CD14-positive monocyte (primary cell): ENCODE measurements at regions not wholly inside any gene's neighbourhood (a gene's known extent, or its start where the extent isn't known, plus 50 kb on each side); places are given as distances from the start of the nearest gene placed in this dataset.

Experiments
- DNase-seq, 3 donors: peaks; one replicate each; pipeline ENCODE4 v3.0.0-alpha.2; 2011 to 2022
- H2AFZ ChIP-seq: 2 replicates; pipeline ENCODE4 v1.6.0; 2012; ENCODE audit warnings: mild to moderate bottlenecking, low read depth, low read length, inconsistent platforms; ENCODE audit not compliant: insufficient read depth, poor library complexity, severe bottlenecking
- H3K27ac ChIP-seq, 2 donors: 1 replicate in 1 of 2; 2 replicates in 1 of 2; pipeline ENCODE4 v1.5.1; 2012 to 2013; ENCODE audit warnings: low read length in 2 of 2, control low read depth in 1 of 2, inconsistent platforms in 1 of 2, low read depth in 1 of 2, mild to moderate bottlenecking in 1 of 2
- H3K27me3 ChIP-seq, 2 donors: one replicate each; pipeline versions ENCODE4 v1.6.0 to v1.6.1; 2011 to 2013; ENCODE audit warnings: low read length in 2 of 2; ENCODE audit not compliant: control insufficient read depth in 2 of 2, insufficient read depth in 2 of 2
- H3K36me3 ChIP-seq, 2 donors: replicated peaks in 1 of 2; 1 replicate in 1 of 2; 2 replicates in 1 of 2; pipeline versions ENCODE4 v1.5.1 to v1.6.1; 2012 to 2013; ENCODE audit warnings: low read length in 2 of 2, control low read depth in 1 of 2, inconsistent platforms in 1 of 2, mild to moderate bottlenecking in 1 of 2; ENCODE audit not compliant: insufficient read depth in 2 of 2, control insufficient read depth in 1 of 2
- H3K4me1 ChIP-seq, 2 donors: 1 replicate in 1 of 2; 2 replicates in 1 of 2; pipeline versions ENCODE4 v1.5.1 to v1.6.1; 2012 to 2013; ENCODE audit warnings: low read length in 2 of 2, control low read depth in 1 of 2, inconsistent platforms in 1 of 2, mild to moderate bottlenecking in 1 of 2, moderate library complexity in 1 of 2; ENCODE audit not compliant: insufficient read depth in 2 of 2, control insufficient read depth in 1 of 2
- H3K4me2 ChIP-seq: replicated peaks from 2 replicates; pipeline ENCODE3; 2012; ENCODE audit warnings: low read length, moderate library complexity, mild to moderate bottlenecking; ENCODE audit not compliant: poor library complexity, severe bottlenecking; ENCODE audit errors: extremely low read depth
- H3K4me3 ChIP-seq, 3 experiments: fragments of 200-600 bp in 1 of 3; sonication (generic) in 1 of 3; replicated peaks in 1 of 3; 1 replicate in 2 of 3; 2 replicates in 1 of 3; pipeline ENCODE4 v1.5.1; 2011 to 2013; ENCODE audit warnings: low read length in 3 of 3, mild to moderate bottlenecking in 3 of 3, control low read depth in 2 of 3, low read depth in 2 of 3, inconsistent platforms in 1 of 3, moderate library complexity in 1 of 3
- H3K79me2 ChIP-seq: 2 replicates; pipeline ENCODE4 v1.6.0; 2012; ENCODE audit warnings: mild to moderate bottlenecking, control low read depth, inconsistent platforms, low read length, moderate library complexity; ENCODE audit not compliant: insufficient read depth
- H3K9ac ChIP-seq: 2 replicates; pipeline ENCODE4 v1.6.0; 2017; ENCODE audit warnings: low read length, mild to moderate bottlenecking; ENCODE audit not compliant: insufficient read depth, poor library complexity, severe bottlenecking
- H3K9me3 ChIP-seq, 2 donors: replicated peaks in 1 of 2; 1 replicate in 1 of 2; 2 replicates in 1 of 2; pipeline versions ENCODE4 v1.5.1 to v1.6.1; 2012 to 2013; ENCODE audit warnings: low read length in 2 of 2, control low read depth in 1 of 2; ENCODE audit not compliant: control insufficient read depth in 1 of 2, insufficient read depth in 1 of 2
- H4K20me1 ChIP-seq: 2 replicates; pipeline ENCODE4 v1.6.0; 2012; ENCODE audit warnings: mild to moderate bottlenecking, low read length, control low read depth, moderate library complexity; ENCODE audit not compliant: insufficient read depth
- H3K27ac Mint-ChIP-seq, 7 donors: one replicate each; pipeline ENCODE4 v1.8.0; 2020; ENCODE audit warnings: mild to moderate bottlenecking in 7 of 7, mixed read lengths in 7 of 7, moderate library complexity in 6 of 7, inconsistent platforms in 2 of 7
- H3K27me3 Mint-ChIP-seq, 3 donors: one replicate each; pipeline ENCODE4 v1.8.0; 2021 to 2022; ENCODE audit warnings: low read depth in 3 of 3, mild to moderate bottlenecking in 3 of 3, mixed read lengths in 3 of 3, moderate library complexity in 3 of 3, inconsistent platforms in 1 of 3
- H3K36me3 Mint-ChIP-seq, 2 donors: one replicate each; pipeline ENCODE4 v1.8.0; 2020; ENCODE audit warnings: mixed read lengths in 2 of 2, inconsistent platforms in 1 of 2, mild to moderate bottlenecking in 1 of 2
- H3K4me1 Mint-ChIP-seq: one replicate; pipeline ENCODE4 v1.8.0; 2020; ENCODE audit warnings: mild to moderate bottlenecking, mixed read lengths
- H3K4me3 Mint-ChIP-seq, 2 donors: one replicate each; pipeline ENCODE4 v1.8.0; 2020; ENCODE audit warnings: mild to moderate bottlenecking in 2 of 2, mixed read lengths in 2 of 2, moderate library complexity in 1 of 2
- H3K9me3 Mint-ChIP-seq, 7 donors: one replicate each; pipeline ENCODE4 v1.8.0; 2020 to 2022; ENCODE audit warnings: mixed read lengths in 7 of 7, mild to moderate bottlenecking in 6 of 7, moderate library complexity in 6 of 7, inconsistent platforms in 2 of 7
- CTCF ChIP-seq: fragments of 200-600 bp; IDR thresholded peaks from one replicate; pipeline ENCODE4 v1.8.0; 2022; ENCODE audit warnings: antibody characterized with exemption, mild to moderate bottlenecking
- WGBS: methylation state at CpG from one replicate; pipeline ENCODE4 v1.1.5; 2013; ENCODE audit warnings: missing lambda C conversion rate; ENCODE audit not compliant: insufficient coverage; 5-methylcytosine and 5-hydroxymethylcytosine counted together
- intact Hi-C, 2 donors: fragments of 100-400 bp; cut with micrococcal nuclease; formaldehyde crosslinking; loops; one replicate each; pipeline versions ENCODE4 v1.15.0 to v1.15.1; 2023

- Histone ChIP-seq H3K9ac (no peak overlapping the region), H4K20me1 (no peaks in the 10 kb centered on the region), H2AFZ (no peak overlapping the region), H3K27me3 (peaks cover 0 to 2% of the 10 kb centered on the region in 2 donors), H3K9me3 (no peaks in the 10 kb centered on the region), H3K36me3 (no peaks in the 10 kb centered on the region), H3K4me1 (no peaks in the 10 kb centered on the region), H3K27ac (no peak overlapping the region), H3K79me2 (no peaks in the 10 kb centered on the region), H3K4me2 (no peak overlapping the region), H3K4me3 (no peak overlapping the region)
- Mint-ChIP-seq H3K4me1 (no peaks in the 10 kb centered on the region), H3K27me3 (peaks cover 0 to 3% (median 2%) of the 10 kb centered on the region in 3 donors), H3K9me3 (peaks cover 0 to 2% (median 0%) of the 10 kb centered on the region in 7 donors), H3K36me3 (no peaks in the 10 kb centered on the region), H3K4me3 (no peak overlapping the region), H3K27ac (no peak overlapping the region)
- intact Hi-C loops: no loop called here
- DNase-seq: no peak
- WGBS: no CpG with 5 or more reads among the region's 2 CpGs
- TF ChIP-seq CTCF: no peak
Measured at GRCh38 chr18:34548973-34549294, 161.2 kb upstream of the DTNA start.

GRCh38 chr18:34549367-34549766, 160.7 kb upstream of the DTNA start:
- intact Hi-C loops: no loop called here
- Histone ChIP-seq H3K79me2 (no peaks in the 10 kb centered on the region), H3K4me3 (no peak overlapping the region), H3K4me2 (no peak overlapping the region), H3K36me3 (no peaks in the 10 kb centered on the region), H3K4me1 (no peaks in the 10 kb centered on the region), H4K20me1 (no peaks in the 10 kb centered on the region), H3K27me3 (peaks cover 0 to 2% of the 10 kb centered on the region in 2 donors), H3K27ac (no peak overlapping the region), H3K9ac (no peak overlapping the region), H2AFZ (no peak overlapping the region), H3K9me3 (no peaks in the 10 kb centered on the region)
- Mint-ChIP-seq H3K27me3 (peaks cover 0 to 3% (median 2%) of the 10 kb centered on the region in 3 donors), H3K27ac (no peak overlapping the region), H3K36me3 (no peaks in the 10 kb centered on the region), H3K4me3 (no peak overlapping the region), H3K9me3 (peaks cover 0 to 2% (median 0%) of the 10 kb centered on the region in 7 donors), H3K4me1 (no peaks in the 10 kb centered on the region)
- no peak for TF ChIP-seq CTCF
- no peak for DNase-seq
